Fibroblast of villous mesenchyme (primary cell): ENCODE measurements at regions not wholly inside any gene's neighbourhood (a gene's known extent, or its start where the extent isn't known, plus 50 kb on each side); places are given as distances from the start of the nearest gene placed in this dataset.

ENCODE experiments used
- DNase-seq: peaks from one replicate; pipeline ENCODE4 v3.0.0-alpha.2; 2010; ENCODE audit warnings: low read depth
- H3K4me3 ChIP-seq: 2 replicates; pipeline ENCODE4 v1.5.1; 2011; ENCODE audit warnings: low read depth, mild to moderate bottlenecking, low read length
- CTCF ChIP-seq: IDR thresholded peaks from 2 replicates; pipeline ENCODE4 v1.5.1; 2012; ENCODE audit warnings: low read depth, mild to moderate bottlenecking, low read length; ENCODE audit not compliant: insufficient read depth

GRCh38 chr5:18095061-18095460 is 460.8 kb downstream of the TAF11L14 start:
- TF ChIP-seq CTCF: no peak

GRCh38 chr5:18097817-18098216 is 463.6 kb downstream of the TAF11L14 start:
- no peak overlapping the region for H3K4me3 ChIP-seq
- TF ChIP-seq CTCF: no peak
- DNase-seq: no peak

More at GRCh38 chr5:18095061-18095460, 460.8 kb downstream of the TAF11L14 start:
- H3K4me3 ChIP-seq: no peak overlapping the region
- no peak for DNase-seq

GRCh38 chr5:18098691-18099090 is 464.4 kb downstream of the TAF11L14 start:
- TF ChIP-seq CTCF: no peak
- no peak overlapping the region for H3K4me3 ChIP-seq
- no peak for DNase-seq

GRCh38 chr5:18099261-18099660 is 465.0 kb downstream of the TAF11L14 start:
- H3K4me3 ChIP-seq: no peak overlapping the region
- TF ChIP-seq CTCF: no peak
- DNase-seq: no peak

GRCh38 chr5:18101532-18101931 is 467.3 kb downstream of the TAF11L14 start:
- H3K4me3 ChIP-seq: no peak overlapping the region
- no peak for DNase-seq
- TF ChIP-seq CTCF: no peak

- DNase-seq: no peak
- TF ChIP-seq CTCF: no peak
- H3K4me3 ChIP-seq: no peak overlapping the region
Measured at GRCh38 chr5:18102733-18103132, 468.5 kb downstream of the TAF11L14 start.

- TF ChIP-seq CTCF: no peak
- no peak for DNase-seq
- H3K4me3 ChIP-seq: no peak overlapping the region
Measured at GRCh38 chr5:18105449-18105848, 471.2 kb downstream of the TAF11L14 start.
